HepG2 (cell line): ENCODE measurements at regions not wholly inside any gene's neighbourhood (a gene's known extent, or its start where the extent isn't known, plus 50 kb on each side); places are given as distances from the start of the nearest gene placed in this dataset.

ENCODE experiments used
- ATAC-seq: fragments of 200-7000 bp; cut with Tn5 transposase; 3 replicates; pipeline ENCODE4 v1.9.1; 2020; ENCODE audit warnings: mild to moderate bottlenecking, moderate library complexity
- BruUV-seq: library from RNA; stranded (reverse); fragments of 400-500 nt; replicated peaks from 2 replicates; lab custom pipeline; 2021; lab: Mats Ljungman, UMichigan
- CTCF ChIA-PET: fragments of 300-600 bp; formaldehyde crosslinking; extraction: SDS; loops from one replicate; lab custom pipeline; 2021; ENCODE audit warnings: low total read pairs, inconsistent platforms, low intra/inter-chr PET ratio; lab: Yijun Ruan, JAX
- POLR2A ChIA-PET: fragments of 350-600 bp; sonication (Branson Sonifier 250); formaldehyde crosslinking; loops from one replicate; lab custom pipeline; 2020; ENCODE audit warnings: antibody characterized with exemption, inconsistent platforms; lab: Yijun Ruan, JAX
- DNase-seq: peaks from one replicate; pipeline ENCODE4 v3.0.0-alpha.2; 2015; ENCODE audit warnings: low spot score
- FAIRE-seq: peaks from 3 replicates; lab custom pipeline; 2011; peaks lifted over from hg19 to GRCh38; lab: Jason Lieb, UNC
- H2AFZ ChIP-seq: one replicate; pipeline ENCODE4 v1.6.1; 2011; ENCODE audit warnings: low read length, inconsistent platforms
- H3K27ac ChIP-seq: fragments of 300-600 bp; 3 replicates; pipeline ENCODE4 v1.8.0; 2011; ENCODE audit warnings: mixed run types, mild to moderate bottlenecking, mixed read lengths, low read length, inconsistent platforms; ENCODE audit not compliant: insufficient read depth; ENCODE audit errors: extremely low read length
- H3K27me3 ChIP-seq, 2 experiments: fragments of 200-600 bp in 1 of 2; 2 replicates in 1 of 2; 3 replicates in 1 of 2; pipeline versions ENCODE4 v1.6.0 to v1.8.0; 2011; ENCODE audit warnings: low read length in 2 of 2, mild to moderate bottlenecking in 2 of 2, moderate library complexity in 2 of 2, inconsistent platforms in 1 of 2; ENCODE audit not compliant: insufficient read depth in 2 of 2, control insufficient read depth in 1 of 2
- H3K36me3 ChIP-seq, 2 experiments: fragments of 200-600 bp in 1 of 2; replicated peaks in 1 of 2; 2 replicates in 1 of 2; 3 replicates in 1 of 2; pipeline versions ENCODE4 v1.5.1 to v1.8.0; 2011; ENCODE audit warnings: low read length in 2 of 2, inconsistent platforms in 1 of 2; ENCODE audit not compliant: insufficient read depth in 2 of 2, control insufficient read depth in 1 of 2
- H3K4me1 ChIP-seq: 2 replicates; pipeline ENCODE4 v1.5.1; 2012; ENCODE audit warnings: low read length, inconsistent platforms; ENCODE audit not compliant: insufficient read depth
- H3K4me2 ChIP-seq: 2 replicates; pipeline ENCODE4 v1.6.0; 2011; ENCODE audit warnings: low read depth, low read length, inconsistent platforms
- H3K4me3 ChIP-seq, 3 experiments: fragments of 200-600 bp in 1 of 3; sonication (generic), shearing (Covaris generic) in 1 of 3; replicated peaks in 1 of 3; 2 replicates each; pipeline ENCODE4 v1.5.1; 2011 to 2016; ENCODE audit warnings: low read length in 3 of 3, inconsistent platforms in 2 of 3, low read depth in 2 of 3, mild to moderate bottlenecking in 2 of 3, control low read depth in 1 of 3, mixed read lengths in 1 of 3; ENCODE audit not compliant: insufficient read depth in 1 of 3
- H3K79me2 ChIP-seq: one replicate; pipeline ENCODE4 v1.6.1; 2011; ENCODE audit warnings: low read length, inconsistent platforms; ENCODE audit not compliant: insufficient read depth
- H3K9ac ChIP-seq: 2 replicates; pipeline ENCODE4 v1.6.0; 2011; ENCODE audit warnings: mild to moderate bottlenecking, low read depth, low read length, inconsistent platforms; ENCODE audit not compliant: insufficient read depth
- H3K9me3 ChIP-seq: 2 replicates; pipeline ENCODE4 v1.5.1; 2012; ENCODE audit warnings: mild to moderate bottlenecking, low read length
- H4K20me1 ChIP-seq: 2 replicates; pipeline ENCODE4 v1.6.0; 2011; ENCODE audit warnings: inconsistent platforms, mild to moderate bottlenecking, low read length, moderate library complexity; ENCODE audit not compliant: insufficient read depth
- BATF2 ChIP-seq: sonication (generic); formaldehyde crosslinking; IDR thresholded peaks from 2 replicates; pipeline ENCODE4 v1.8.0; 2022; ENCODE audit warnings: mild to moderate bottlenecking, missing genetic modification reagents, moderate library complexity
- ESRRA ChIP-seq: sonication (generic); formaldehyde crosslinking; IDR thresholded peaks from 2 replicates; pipeline ENCODE4 v1.5.1; 2020; ENCODE audit warnings: mild to moderate bottlenecking, low read depth, missing genetic modification reagents
- HOXA7 ChIP-seq: sonication (generic); formaldehyde crosslinking; IDR thresholded peaks from 2 replicates; pipeline ENCODE4 v1.8.1; 2022; ENCODE audit warnings: mild to moderate bottlenecking, missing genetic modification reagents, moderate library complexity
- KDM5B ChIP-seq: sonication (generic); formaldehyde crosslinking; IDR thresholded peaks from 2 replicates; pipeline ENCODE4 v1.4.0; 2020; ENCODE audit warnings: missing genetic modification reagents, mild to moderate bottlenecking, borderline replicate concordance
- NCOR1 ChIP-seq: fragments of 200-600 bp; sonication (generic); IDR thresholded peaks from 2 replicates; pipeline ENCODE4 v1.7.0; 2017; ENCODE audit warnings: antibody characterized with exemption, low read length, borderline replicate concordance
- PRMT3 ChIP-seq: sonication (generic); formaldehyde crosslinking; IDR thresholded peaks from 2 replicates; pipeline ENCODE4 v1.8.1; 2022; ENCODE audit warnings: low read depth, mild to moderate bottlenecking, moderate library complexity, missing genetic modification reagents, borderline replicate concordance
- RARA ChIP-seq: IDR thresholded peaks from 2 replicates; pipeline ENCODE4 v1.6.1; 2016; ENCODE audit warnings: missing genetic modification reagents, missing compliant biosample characterization
- RELA ChIP-seq: sonication (generic); formaldehyde crosslinking; IDR thresholded peaks from 2 replicates; pipeline ENCODE4 v1.4.0; 2020; ENCODE audit warnings: missing genetic modification reagents
- THYN1 ChIP-seq: sonication (generic); formaldehyde crosslinking; IDR thresholded peaks from 2 replicates; pipeline ENCODE4 v1.8.1; 2023; ENCODE audit warnings: low read depth, mild to moderate bottlenecking, moderate library complexity, missing genetic modification reagents, borderline replicate concordance
- ZIK1 ChIP-seq: sonication (generic); formaldehyde crosslinking; IDR thresholded peaks from 2 replicates; pipeline ENCODE4 v1.5.0; 2020; ENCODE audit warnings: mild to moderate bottlenecking, low read depth, missing genetic modification reagents, borderline replicate concordance
- ZNF281 ChIP-seq: sonication (generic); formaldehyde crosslinking; IDR thresholded peaks from 2 replicates; pipeline ENCODE4 v1.4.0; 2020; ENCODE audit warnings: missing genetic modification reagents, borderline replicate concordance
- ZNF317 ChIP-seq: sonication (generic); formaldehyde crosslinking; IDR thresholded peaks from 2 replicates; pipeline ENCODE4 v1.5.0; 2020; ENCODE audit warnings: mild to moderate bottlenecking, missing genetic modification reagents
- ZNF619 ChIP-seq: sonication (generic); formaldehyde crosslinking; IDR thresholded peaks from 2 replicates; pipeline ENCODE4 v1.4.0; 2020; ENCODE audit warnings: mild to moderate bottlenecking, missing genetic modification reagents
- ZNF660 ChIP-seq: sonication (generic); formaldehyde crosslinking; IDR thresholded peaks from 2 replicates; pipeline ENCODE4 v1.5.1; 2020; ENCODE audit warnings: mild to moderate bottlenecking, low read depth, missing genetic modification reagents, borderline replicate concordance
- ZNF724P ChIP-seq: sonication (generic); formaldehyde crosslinking; IDR thresholded peaks from 2 replicates; pipeline ENCODE4 v1.8.0; 2022; ENCODE audit warnings: missing genetic modification reagents, borderline replicate concordance
- in situ Hi-C: cut with HindIII; loops from 2 replicates; pipeline ENCODE4 v1.10.0; 2017; ENCODE audit warnings: low pct_unique_long_range_greater_than_20kb; ENCODE audit not compliant: extremely low pct_ligation_motif_present
- intact Hi-C: fragments of 100-400 bp; cut with micrococcal nuclease; formaldehyde crosslinking; loops from one replicate; pipeline ENCODE4 v1.10.0; 2022; ENCODE audit not compliant: unreplicated experiment

- H2AFZ ChIP-seq, result no peak overlapping the region
- H3K36me3 ChIP-seq, result no peaks in the 10 kb centered on the region
- no peak overlapping the region for H3K27ac ChIP-seq
- H3K27me3 ChIP-seq, result no peaks in the 10 kb centered on the region
- in situ Hi-C loops, result loop anchor here (25.0 kb wide), 1 partner anchor 570 kb away; no protein-coding TSS in a partner anchor
- POLR2A ChIA-PET, result no interaction called here
- no peak for ATAC-seq
- no peaks in the 10 kb centered on the region for H3K4me1 ChIP-seq
- CTCF ChIA-PET, result no interaction called here
- no peaks in the 10 kb centered on the region for H3K79me2 ChIP-seq
- BruUV-seq, result no TSS peak
- H3K4me3 ChIP-seq, result no peak overlapping the region
- no peak for TF ChIP-seq ZNF724P
- TF ChIP-seq ZNF317 (CRISPR knock-in tag), result no peak
- TF ChIP-seq PRMT3, result no peak
- TF ChIP-seq BATF2 (CRISPR knock-in tag), result no peak
- TF ChIP-seq RELA, result no peak
- TF ChIP-seq HOXA7 (CRISPR knock-in tag), result no peak
- TF ChIP-seq ESRRA (CRISPR knock-in tag), result no peak
- TF ChIP-seq ZNF660 (CRISPR knock-in tag), result no peak
- no peak for TF ChIP-seq RARA (CRISPR knock-in tag)
- TF ChIP-seq KDM5B (CRISPR knock-in tag), result no peak
- no peak for TF ChIP-seq ZIK1
- TF ChIP-seq THYN1, result no peak
- no peak for TF ChIP-seq ZNF619 (CRISPR knock-in tag)
- TF ChIP-seq ZNF281 (CRISPR knock-in tag), result no peak
- no peak for TF ChIP-seq NCOR1
- TF ChIP-seq, all 625 proteins: peak for 0
- Histone ChIP-seq H4K20me1 (no peaks in the 10 kb centered on the region), H3K4me2 (no peak overlapping the region), H3K9me3 (peaks cover 30% of the 10 kb centered on the region), H3K9ac (no peak overlapping the region)
- no peak for DNase-seq
- intact Hi-C loops, result no loop called here
- no peak for FAIRE-seq
Observed at GRCh38 chr13:79792716-79793115, 311.8 kb downstream of the NDFIP2 start.
